GM12878 (cell line): ENCODE measurements at regions not wholly inside any gene's neighbourhood (a gene's known extent, or its start where the extent isn't known, plus 50 kb on each side); places are given as distances from the start of the nearest gene placed in this dataset.

Source experiments
- ATAC-seq: fragments of 200-7000 bp; cut with Tn5 transposase; 3 replicates; pipeline ENCODE4 v1.9.1; 2020; ENCODE audit warnings: mild to moderate bottlenecking, moderate library complexity
- BruUV-seq: library from RNA; stranded (reverse); fragments of 400-500 nt; replicated peaks from 2 replicates; lab custom pipeline; 2021; lab: Mats Ljungman, UMichigan
- CTCF ChIA-PET: fragments of 300-600 bp; sonication (Branson Sonifier 250); formaldehyde crosslinking; extraction: SDS; loops from one replicate; lab custom pipeline; 2021; ENCODE audit warnings: inconsistent platforms; lab: Yijun Ruan, JAX
- POLR2A ChIA-PET: fragments of 350-600 bp; formaldehyde crosslinking; extraction: SDS; loops from one replicate; lab custom pipeline; 2021; ENCODE audit warnings: inconsistent platforms; lab: Charles Lee
- RAD21 ChIA-PET: fragments of 300-600 bp; sonication (Branson Sonifier 250); formaldehyde crosslinking; loops from one replicate; lab custom pipeline; 2023; ENCODE audit warnings: antibody characterized with exemption; ENCODE audit not compliant: unreplicated experiment; lab: Charles Lee
- SMC1A ChIA-PET: fragments of 300-600 bp; sonication (Branson Sonifier 250); formaldehyde crosslinking; loops from one replicate; lab custom pipeline; 2023; ENCODE audit not compliant: unreplicated experiment, uncharacterized antibody; lab: Charles Lee
- DNase-seq: peaks from one replicate; pipeline ENCODE4 v3.0.0-alpha.2; 2011; ENCODE audit warnings: low read depth, low spot score
- FAIRE-seq: peaks from 3 replicates; lab custom pipeline; 2011; peaks lifted over from hg19 to GRCh38; lab: Jason Lieb, UNC
- H2AFZ ChIP-seq: 2 replicates; pipeline ENCODE4 v1.6.0; 2011; ENCODE audit warnings: low read depth, low read length, control low read depth; ENCODE audit not compliant: control insufficient read depth
- H3K27ac ChIP-seq: 2 replicates; pipeline ENCODE4 v1.5.1; 2011; ENCODE audit warnings: control low read depth; ENCODE audit not compliant: control insufficient read depth, insufficient read depth
- H3K27me3 ChIP-seq, 2 experiments: replicated peaks in 1 of 2; 2 replicates each; pipeline versions ENCODE4 v1.6.0 to v1.6.1; 2011; ENCODE audit warnings: low read length in 1 of 2; ENCODE audit not compliant: control insufficient read depth in 2 of 2, insufficient read depth in 2 of 2
- H3K36me3 ChIP-seq, 2 experiments: 2 replicates each; pipeline ENCODE4 v1.5.1; 2011; ENCODE audit warnings: low read length in 1 of 2; ENCODE audit not compliant: control insufficient read depth in 2 of 2, insufficient read depth in 2 of 2
- H3K4me1 ChIP-seq: 2 replicates; pipeline ENCODE4 v1.6.1; 2011; ENCODE audit warnings: mild to moderate bottlenecking, low read length, moderate library complexity, mixed read lengths; ENCODE audit not compliant: control insufficient read depth, insufficient read depth
- H3K4me2 ChIP-seq: 2 replicates; pipeline ENCODE4 v1.6.0; 2011; ENCODE audit warnings: control low read depth; ENCODE audit not compliant: control insufficient read depth, insufficient read depth
- H3K4me3 ChIP-seq: fragments of 200-600 bp; sonication (generic); 2 replicates; pipeline ENCODE4 v1.5.1; 2016
- H3K79me2 ChIP-seq: 2 replicates; pipeline ENCODE4 v1.6.0; 2011; ENCODE audit warnings: low read length; ENCODE audit not compliant: control insufficient read depth, insufficient read depth
- H3K9ac ChIP-seq: 2 replicates; pipeline ENCODE4 v1.8.0; 2011; ENCODE audit warnings: low read length, control low read depth, mixed read lengths; ENCODE audit not compliant: control insufficient read depth, insufficient read depth
- H3K9me3 ChIP-seq: replicated peaks from 3 replicates; pipeline ENCODE4 v1.5.1; 2011; ENCODE audit warnings: mild to moderate bottlenecking, low read length; ENCODE audit not compliant: control insufficient read depth, insufficient read depth
- H4K20me1 ChIP-seq: 2 replicates; pipeline ENCODE4 v1.6.0; 2011; ENCODE audit not compliant: control insufficient read depth, insufficient read depth
- ATF7 ChIP-seq: fragments of 450-650 bp; IDR thresholded peaks from 2 replicates; pipeline ENCODE4 v1.6.1; 2016; ENCODE audit warnings: low read depth, mild to moderate bottlenecking
- BCL3 ChIP-seq: IDR thresholded peaks from 2 replicates; pipeline ENCODE4 v1.6.1; 2011; ENCODE audit warnings: borderline replicate concordance, low read depth, mild to moderate bottlenecking, moderate library complexity, low read length; ENCODE audit not compliant: insufficient read depth, poor library complexity, severe bottlenecking
- CREB1 ChIP-seq: IDR thresholded peaks from 2 replicates; pipeline ENCODE4 v1.6.1; 2012; ENCODE audit warnings: low read depth, mild to moderate bottlenecking, inconsistent platforms
- EED ChIP-seq: sonication (generic); IDR thresholded peaks from 2 replicates; pipeline ENCODE4 v1.6.1; 2016; ENCODE audit warnings: antibody characterized with exemption, low read depth
- EGR1 ChIP-seq, 2 experiments: IDR thresholded peaks; 1 replicate in 1 of 2; 2 replicates in 1 of 2; pipeline ENCODE4 v1.6.1; 2011 to 2012; ENCODE audit warnings: low read depth in 2 of 2, low read length in 2 of 2, borderline replicate concordance in 1 of 2, mild to moderate bottlenecking in 1 of 2, moderate library complexity in 1 of 2
- EP300 ChIP-seq, 2 experiments: fragments of 150-350 bp in 1 of 2; IDR thresholded peaks; 2 replicates each; pipeline ENCODE4 v1.6.1; 2011 to 2012; ENCODE audit warnings: low read depth in 2 of 2, low read length in 2 of 2, borderline replicate concordance in 1 of 2, improper control_type of control experiment in 1 of 2, inconsistent platforms in 1 of 2; ENCODE audit not compliant: control insufficient read depth in 1 of 2
- GATAD2B ChIP-seq: fragments of 450-650 bp; conservative IDR thresholded peaks from 2 replicates; pipeline ENCODE4 v1.6.1; 2017; ENCODE audit warnings: low read depth, mild to moderate bottlenecking, moderate library complexity
- IRF4 ChIP-seq: IDR thresholded peaks from 2 replicates; pipeline ENCODE4 v1.6.1; 2011; ENCODE audit warnings: low read depth, low read length
- IRF5 ChIP-seq: fragments of 450-650 bp; IDR thresholded peaks from 2 replicates; pipeline ENCODE4 v1.6.1; 2017; ENCODE audit warnings: borderline replicate concordance
- MAX ChIP-seq: IDR thresholded peaks from 2 replicates; pipeline ENCODE4 v1.6.1; 2012; ENCODE audit warnings: low read depth, low read length, improper control_type of control experiment
- MEF2B ChIP-seq: fragments of 450-650 bp; IDR thresholded peaks from 2 replicates; pipeline ENCODE4 v1.6.1; 2018; ENCODE audit warnings: mild to moderate bottlenecking, moderate library complexity; ENCODE audit not compliant: partially characterized antibody, poor library complexity, severe bottlenecking
- MYB ChIP-seq: fragments of 150-350 bp; IDR thresholded peaks from 2 replicates; pipeline ENCODE4 v1.6.1; 2014; ENCODE audit warnings: mild to moderate bottlenecking, low read depth, low read length, borderline replicate concordance
- PAX8 ChIP-seq: fragments of 450-650 bp; IDR thresholded peaks from 2 replicates; pipeline ENCODE4 v1.6.1; 2017; ENCODE audit warnings: mild to moderate bottlenecking, moderate library complexity
- POLR2AphosphoS2 ChIP-seq: IDR thresholded peaks from 2 replicates; pipeline ENCODE4 v1.6.1; 2011; ENCODE audit warnings: low read depth, mild to moderate bottlenecking, low read length, improper control_type of control experiment, moderate library complexity
- POLR2AphosphoS5 ChIP-seq: IDR thresholded peaks from 2 replicates; pipeline ENCODE4 v1.6.1; 2011; ENCODE audit warnings: mild to moderate bottlenecking, low read length, inconsistent platforms
- SMARCA5 ChIP-seq: fragments of 450-650 bp; IDR thresholded peaks from 2 replicates; pipeline ENCODE4 v1.6.1; 2017; ENCODE audit warnings: mild to moderate bottlenecking
- SMC3 ChIP-seq: IDR thresholded peaks from 2 replicates; pipeline ENCODE4 v1.6.1; 2011; ENCODE audit warnings: low read length, improper control_type of control experiment, borderline replicate concordance
- SREBF1 ChIP-seq: IDR thresholded peaks from 2 replicates; pipeline ENCODE4 v1.6.1; 2012; ENCODE audit warnings: mild to moderate bottlenecking, low read length
- STAT1 ChIP-seq: fragments of 450-650 bp; conservative IDR thresholded peaks from 2 replicates; pipeline ENCODE4 v1.6.1; 2014; ENCODE audit warnings: antibody characterized with exemption, mild to moderate bottlenecking
- WRNIP1 ChIP-seq: IDR thresholded peaks from 2 replicates; pipeline ENCODE4 v1.6.1; 2011; ENCODE audit warnings: low read depth, low read length, improper control_type of control experiment, borderline replicate concordance
- ZNF24 ChIP-seq: fragments of 450-650 bp; IDR thresholded peaks from 2 replicates; pipeline ENCODE4 v1.6.1; 2017; ENCODE audit warnings: antibody characterized with exemption, mild to moderate bottlenecking
- WGBS: methylation state at CpG from one replicate; pipeline ENCODE4 v1.1.6; 2016; ENCODE audit warnings: low lambda C conversion rate; ENCODE audit not compliant: insufficient replicate concordance, insufficient coverage; ENCODE audit errors: missing lambda C conversion rate; 5-methylcytosine and 5-hydroxymethylcytosine counted together
- in situ Hi-C: fragments of 300-500 bp; cut with MboI; formaldehyde crosslinking; loops from 9 replicates; pipeline ENCODE4 v1.14.3; 2018; ENCODE audit warnings: mixed read lengths
- intact Hi-C: fragments of 100-400 bp; cut with micrococcal nuclease; formaldehyde crosslinking; loops from one replicate; pipeline ENCODE4 v1.14.2; 2022; ENCODE audit not compliant: unreplicated experiment

- BruUV-seq = no TSS peak
- in situ Hi-C loops = no loop called here
- no peaks in the 10 kb centered on the region for H3K4me1 ChIP-seq
These were observed 541.4 kb downstream of the BRD1 start for GRCh38 chr22:49286181-49286760.

GRCh38 chr22:49284931-49285330, 542.7 kb downstream of the BRD1 start:
- no peak overlapping the region for H3K4me3 ChIP-seq
- 26% methylated on average over 15 of the region's 15 CpGs for WGBS
- ChIA-PET SMC1A (no interaction called here), POLR2A (no interaction called here), RAD21 (no interaction called here), CTCF (no interaction called here)
- no peaks in the 10 kb centered on the region for H3K79me2 ChIP-seq
- H2AFZ ChIP-seq = no peak overlapping the region
- no peak overlapping the region for H3K9ac ChIP-seq
- no peaks in the 10 kb centered on the region for H4K20me1 ChIP-seq
- in situ Hi-C loops = no loop called here
- no peak overlapping the region for H3K27ac ChIP-seq
- ATAC-seq (no peak), DNase-seq (no peak), FAIRE-seq (no peak)
- TF ChIP-seq BCL3 (no peak), EP300 (IDR thresholded peaks at IDR 0.05; ENCODE audit: borderline replicate concordance in 1 of 2, control insufficient read depth in 1 of 2, low read depth in 2 of 2, low read length in 2 of 2) (no peak), MEF2B (no peak), ZNF24 (no peak), IRF5 (no peak)
- H3K4me2 ChIP-seq = no peak overlapping the region
- H3K4me1 ChIP-seq = no peaks in the 10 kb centered on the region
- no peaks in the 10 kb centered on the region for H3K36me3 ChIP-seq
- no peaks in the 10 kb centered on the region; a peak in 1 of 4 replicates for H3K27me3 ChIP-seq
- no TSS peak for BruUV-seq
- H3K9me3 ChIP-seq = no peaks in the 10 kb centered on the region; the same call in 2 of the 3 replicates
- intact Hi-C loops = no loop called here

More at GRCh38 chr22:49286181-49286760, 541.4 kb downstream of the BRD1 start:
- Histone ChIP-seq H3K4me2 (no peak overlapping the region), H3K79me2 (no peaks in the 10 kb centered on the region), H3K4me3 (no peak overlapping the region), H3K27ac (no peak overlapping the region), H3K36me3 (no peaks in the 10 kb centered on the region), H3K9me3 (no peaks in the 10 kb centered on the region; the same call in 2 of the 3 replicates), H3K9ac (no peak overlapping the region), H2AFZ (no peak overlapping the region), H3K27me3 (no peaks in the 10 kb centered on the region; a peak in 1 of 4 replicates), H4K20me1 (no peaks in the 10 kb centered on the region)
- ATAC-seq (no peak), FAIRE-seq (no peak), DNase-seq (no peak)
- 30% methylated on average over 15 of the region's 15 CpGs for WGBS
- ChIA-PET SMC1A (no interaction called here), RAD21 (no interaction called here), CTCF (no interaction called here), POLR2A (no interaction called here)
- TF ChIP-seq SMARCA5 (no peak), SMC3 (no peak), PAX8 (no peak), EGR1 (IDR thresholded peaks at IDR 0.05; ENCODE audit: borderline replicate concordance in 1 of 2, low read depth in 2 of 2, low read length in 2 of 2) (no peak), SREBF1 (no peak), GATAD2B (no peak), MEF2B (no peak), MYB (no peak), CREB1 (no peak), MAX (no peak), WRNIP1 (no peak), STAT1 (no peak), POLR2AphosphoS5 (no peak), EED (no peak), IRF4 (no peak), POLR2AphosphoS2 (no peak), ATF7 (no peak)
- intact Hi-C loops = no loop called here
